ENCODE measurements at regions not wholly inside any gene's neighbourhood (a gene's known extent, or its start where the extent isn't known, plus 50 kb on each side); places are given as distances from the start of the nearest gene placed in this dataset.

DNA sequence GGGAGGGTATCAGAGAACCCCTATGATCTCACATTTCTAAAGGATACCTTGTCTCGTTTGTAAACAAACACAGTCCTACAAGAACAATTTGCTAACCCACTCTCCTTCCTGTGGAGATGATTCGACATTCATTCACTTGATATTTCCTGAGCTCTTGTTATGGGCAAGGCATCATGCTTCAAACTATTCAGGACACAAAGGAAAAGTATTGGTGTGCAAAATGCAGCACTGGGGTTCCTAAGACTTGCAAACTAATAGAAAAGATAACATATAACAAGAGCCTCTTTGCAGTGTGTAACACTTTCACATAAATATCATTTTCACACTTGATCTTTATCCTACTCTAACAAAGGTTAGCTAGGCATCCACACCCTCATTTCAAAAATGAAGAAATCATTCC, 211.5 kb upstream of the BLID start:
- Mint-ChIP-seq H3K4me1 (no peaks in the 10 kb centered on the region), H3K4me3 (no peak overlapping the region), H3K36me3 (ENCODE audit: low read depth) (no peaks in the 10 kb centered on the region), H3K9me3 (no peaks in the 10 kb centered on the region), H3K27me3 (no peaks in the 10 kb centered on the region), H3K27ac (no peak overlapping the region)
- no peak for ATAC-seq (replicated peaks)

DNA sequence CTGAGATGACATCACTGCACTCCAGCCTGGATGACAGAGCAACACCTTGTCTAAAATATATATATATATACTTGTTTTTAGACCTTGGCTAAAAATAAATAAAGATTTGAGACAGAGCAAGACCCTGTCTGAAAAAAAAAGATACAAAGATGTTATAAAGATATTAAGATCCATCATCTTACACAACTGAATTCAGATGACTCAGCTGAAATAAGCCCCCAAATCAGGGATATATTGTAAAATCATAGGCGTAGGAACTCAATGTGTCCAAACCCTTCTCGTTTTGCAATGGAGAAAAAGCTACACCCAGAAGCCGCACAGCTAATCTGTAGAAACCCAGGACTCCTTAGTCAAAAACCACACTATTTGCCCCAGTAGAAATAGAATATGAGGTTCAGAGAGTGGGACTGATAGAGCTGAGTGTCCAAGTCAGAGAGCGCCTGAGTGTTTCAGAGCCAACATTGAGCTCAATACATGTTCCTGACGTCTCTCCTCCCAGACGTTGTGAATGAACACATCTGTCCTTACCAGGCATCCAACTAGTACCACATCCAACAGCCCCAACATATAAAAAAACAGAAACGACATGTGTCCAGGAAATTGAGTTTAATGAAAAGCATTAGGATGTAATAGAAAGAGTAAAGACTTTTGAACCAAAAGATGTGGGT, 207.9 kb upstream of the BLID start:
- no peaks in the 10 kb centered on the region for H3K36me3 Mint-ChIP-seq (ENCODE audit: low read depth)
- H3K4me3 Mint-ChIP-seq: no peak overlapping the region
- no peaks in the 10 kb centered on the region for H3K4me1 Mint-ChIP-seq
- no peaks in the 10 kb centered on the region for H3K27me3 Mint-ChIP-seq
- H3K27ac Mint-ChIP-seq: no peak overlapping the region
- ATAC-seq (replicated peaks): no peak
- no peaks in the 10 kb centered on the region for H3K9me3 Mint-ChIP-seq

DNA sequence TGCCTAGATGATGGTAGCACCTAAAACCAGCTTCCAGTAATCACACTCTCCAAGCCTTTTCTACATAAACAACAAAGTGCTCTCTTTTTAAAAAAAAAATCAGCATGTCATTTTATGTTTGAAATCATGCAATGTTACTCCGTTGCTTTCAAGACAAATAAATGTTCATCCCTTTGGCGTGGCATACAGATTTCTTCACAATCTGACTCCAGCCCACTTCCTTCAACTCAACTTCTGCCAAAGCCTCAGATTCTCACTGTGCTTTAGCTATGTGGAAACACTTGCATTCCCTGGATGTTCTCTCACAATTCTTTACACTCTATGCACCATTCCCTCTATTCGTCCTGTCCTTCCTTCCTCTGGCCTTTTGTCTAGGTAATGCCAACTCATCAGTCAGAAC, 206.3 kb upstream of the BLID start:
- Mint-ChIP-seq H3K36me3 (ENCODE audit: low read depth) (no peaks in the 10 kb centered on the region), H3K4me3 (no peak overlapping the region), H3K9me3 (no peaks in the 10 kb centered on the region), H3K27ac (no peak overlapping the region), H3K27me3 (no peaks in the 10 kb centered on the region), H3K4me1 (no peaks in the 10 kb centered on the region)
- no peak for ATAC-seq (replicated peaks)

DNA sequence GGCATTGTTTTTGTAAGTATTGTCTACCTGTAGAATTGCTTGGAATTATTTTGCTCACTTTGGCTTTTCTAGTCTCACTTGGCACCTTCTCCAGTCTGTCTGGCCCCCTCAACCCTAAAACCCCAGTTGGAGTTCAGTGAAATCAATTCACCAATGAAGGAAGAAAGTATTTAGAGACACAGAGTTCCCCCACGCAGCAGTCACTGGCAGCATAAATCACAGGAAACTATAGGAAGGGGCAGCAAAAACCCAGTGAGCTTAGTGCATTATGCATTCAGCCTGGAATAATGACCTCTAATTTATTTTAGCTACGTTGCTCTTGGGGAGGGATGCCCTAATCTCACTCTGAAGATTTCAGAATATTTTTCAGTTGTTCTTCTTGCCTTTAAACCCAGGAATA, 204.7 kb upstream of the BLID start:
- H3K9me3 Mint-ChIP-seq: no peaks in the 10 kb centered on the region
- no peak for ATAC-seq (replicated peaks)
- no peaks in the 10 kb centered on the region for H3K36me3 Mint-ChIP-seq (ENCODE audit: low read depth)
- H3K27ac Mint-ChIP-seq: no peak overlapping the region
- H3K4me1 Mint-ChIP-seq: no peaks in the 10 kb centered on the region
- H3K4me3 Mint-ChIP-seq: no peak overlapping the region
- H3K27me3 Mint-ChIP-seq: no peaks in the 10 kb centered on the region

DNA sequence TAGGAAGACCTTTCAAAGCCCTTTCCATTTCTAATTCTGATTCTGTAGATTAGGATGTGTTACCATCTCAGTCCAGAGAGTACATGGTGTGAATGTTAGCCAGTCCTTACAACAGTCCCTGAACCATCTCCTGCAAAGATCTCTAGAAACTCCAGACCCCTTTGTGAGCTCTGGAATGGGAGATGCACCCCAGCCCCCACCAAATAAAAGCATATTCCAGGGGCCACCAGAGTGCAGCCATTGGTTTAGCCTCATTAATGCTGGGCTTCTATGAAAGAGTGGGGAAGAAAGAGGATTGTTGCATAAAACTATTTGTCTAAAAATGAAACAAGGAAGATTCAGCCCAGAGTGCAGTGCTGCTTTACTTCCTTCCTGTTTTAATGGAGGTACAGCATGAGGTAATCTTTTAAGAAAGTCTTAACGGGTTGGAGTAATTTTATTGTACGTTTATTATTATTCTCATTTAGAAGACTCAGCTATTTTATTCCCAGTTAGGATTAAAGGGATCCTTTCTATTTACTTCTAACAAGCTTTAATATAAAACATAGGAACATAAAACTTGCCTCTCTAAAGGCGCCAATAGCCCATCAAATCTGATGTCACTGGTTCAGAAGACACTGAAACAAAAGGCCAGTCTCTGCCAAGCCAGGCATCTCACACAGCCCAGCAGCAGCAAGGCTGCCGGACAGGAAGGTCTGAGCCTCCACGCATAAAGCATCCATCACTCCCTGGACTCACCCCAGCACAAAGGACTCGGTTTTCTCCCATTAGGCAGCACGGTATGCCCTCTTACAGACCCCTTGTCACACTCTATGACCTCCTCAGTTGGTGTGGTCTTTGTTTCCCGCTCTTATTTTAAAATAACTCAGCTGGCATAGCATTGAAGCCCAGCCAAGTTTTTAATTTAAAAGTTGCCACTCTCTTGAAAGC, 203.9 kb upstream of the BLID start:
- no peak for ATAC-seq (replicated peaks)
- no peak overlapping the region for H3K4me3 Mint-ChIP-seq
- no peaks in the 10 kb centered on the region for H3K9me3 Mint-ChIP-seq
- H3K27ac Mint-ChIP-seq: no peak overlapping the region
- H3K4me1 Mint-ChIP-seq: no peaks in the 10 kb centered on the region
- no peaks in the 10 kb centered on the region for H3K36me3 Mint-ChIP-seq (ENCODE audit: low read depth)
- no peaks in the 10 kb centered on the region for H3K27me3 Mint-ChIP-seq

DNA sequence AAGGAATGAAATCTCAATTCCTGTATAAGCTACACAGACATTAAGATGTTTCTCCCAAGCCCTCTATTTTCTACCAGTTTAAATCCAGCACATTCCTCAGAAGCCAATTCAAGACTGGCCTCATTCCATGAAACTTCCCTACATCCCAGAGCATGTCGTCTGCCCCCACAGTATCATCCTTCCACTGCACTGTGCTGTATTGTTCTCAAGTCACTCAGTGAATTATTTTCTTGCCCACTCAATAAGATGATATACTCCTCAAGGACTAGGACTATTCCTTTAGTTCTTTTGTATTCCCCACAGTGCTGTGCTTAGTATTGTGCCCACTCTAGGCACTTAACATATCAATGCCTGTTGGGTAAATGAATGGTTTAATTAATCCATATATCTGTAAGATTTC, 203.1 kb upstream of the BLID start:
- ATAC-seq (replicated peaks): no peak
- Mint-ChIP-seq H3K36me3 (ENCODE audit: low read depth) (no peaks in the 10 kb centered on the region), H3K27me3 (peaks cover under 1% of the 10 kb centered on the region), H3K4me3 (no peak overlapping the region), H3K27ac (no peak overlapping the region), H3K4me1 (no peaks in the 10 kb centered on the region), H3K9me3 (no peaks in the 10 kb centered on the region)

DNA sequence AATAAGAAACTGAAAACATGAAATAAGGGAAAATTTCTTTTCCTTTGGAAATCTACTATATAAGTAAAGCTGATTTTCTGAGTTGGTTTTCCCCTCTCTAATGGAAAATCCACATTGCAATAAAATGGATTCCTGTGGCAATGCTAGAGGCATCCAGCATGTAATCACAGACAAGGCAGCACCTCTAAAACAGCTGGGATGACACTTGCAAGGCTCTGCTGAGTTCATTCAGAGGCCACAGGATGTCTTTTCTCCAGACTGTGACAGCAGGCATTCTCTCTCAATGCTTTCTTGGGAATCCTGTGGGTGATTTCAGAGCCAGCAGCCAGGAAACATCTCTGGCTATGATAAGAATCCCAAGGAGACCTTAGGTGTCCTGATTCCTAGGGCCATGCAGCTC, 201.3 kb upstream of the BLID start:
- Mint-ChIP-seq H3K27ac (no peak overlapping the region), H3K4me1 (no peaks in the 10 kb centered on the region), H3K27me3 (peaks cover 4% of the 10 kb centered on the region), H3K36me3 (ENCODE audit: low read depth) (no peaks in the 10 kb centered on the region), H3K9me3 (no peaks in the 10 kb centered on the region), H3K4me3 (no peak overlapping the region)
- ATAC-seq (replicated peaks): no peak

DNA sequence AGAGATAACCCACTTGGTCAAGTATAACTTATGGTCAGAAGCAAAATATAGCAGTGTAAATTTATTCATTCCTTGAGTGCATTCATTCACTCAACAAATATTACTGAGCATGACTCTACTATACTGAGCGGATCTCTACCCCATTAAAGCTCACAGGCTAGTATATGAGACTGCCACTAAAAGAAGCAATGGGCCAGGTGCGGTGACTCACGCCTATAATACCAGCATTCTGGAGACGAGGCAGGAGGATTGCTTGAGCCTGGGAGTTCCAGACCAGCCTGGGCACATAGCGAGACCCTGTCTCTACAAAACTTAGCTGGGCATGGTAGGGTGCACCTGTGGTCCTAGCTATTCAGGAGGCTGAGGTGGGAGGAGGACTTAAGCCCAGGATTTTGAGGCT, 197.6 kb upstream of the BLID start:
- Mint-ChIP-seq H3K4me3 (no peak overlapping the region), H3K4me1 (no peaks in the 10 kb centered on the region), H3K36me3 (ENCODE audit: low read depth) (no peaks in the 10 kb centered on the region)

DNA sequence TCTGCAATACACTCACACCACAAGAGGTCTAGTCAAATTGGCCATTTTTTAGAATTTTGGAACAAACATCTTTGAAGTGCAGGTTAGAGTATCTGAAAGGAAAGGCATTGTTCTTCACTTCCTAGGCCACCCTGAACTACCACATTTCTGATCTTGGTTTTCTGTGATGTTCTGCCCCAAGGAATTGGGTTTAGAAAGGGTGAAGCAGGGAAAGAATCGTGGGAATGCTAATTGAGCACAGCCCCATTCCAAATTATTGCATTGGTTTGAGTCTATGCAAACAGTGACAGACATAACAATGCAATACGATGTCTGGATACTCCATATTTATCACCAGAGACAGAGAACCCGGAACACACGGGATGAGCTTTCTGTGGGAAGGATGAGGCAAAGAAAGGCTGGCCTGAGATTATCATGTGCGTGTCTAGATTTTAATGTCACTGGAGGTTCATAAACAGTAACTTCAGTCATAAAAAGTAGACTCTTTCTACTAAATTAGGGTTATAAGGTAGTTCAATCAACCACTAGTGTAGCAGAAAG, 195.3 kb upstream of the BLID start:
- Mint-ChIP-seq H3K36me3 (ENCODE audit: low read depth) (no peaks in the 10 kb centered on the region), H3K4me3 (no peak overlapping the region), H3K27ac (no peak overlapping the region), H3K9me3 (peaks cover 4% of the 10 kb centered on the region), H3K4me1 (no peaks in the 10 kb centered on the region), H3K27me3 (peaks cover 22% of the 10 kb centered on the region)
- ATAC-seq (replicated peaks): no peak

More for the DNA sequence above, 197.6 kb upstream of the BLID start:
- H3K27ac Mint-ChIP-seq: no peak overlapping the region
- H3K9me3 Mint-ChIP-seq: peaks cover 4% of the 10 kb centered on the region
- H3K27me3 Mint-ChIP-seq: peaks cover 14% of the 10 kb centered on the region
- ATAC-seq (replicated peaks): no peak

DNA sequence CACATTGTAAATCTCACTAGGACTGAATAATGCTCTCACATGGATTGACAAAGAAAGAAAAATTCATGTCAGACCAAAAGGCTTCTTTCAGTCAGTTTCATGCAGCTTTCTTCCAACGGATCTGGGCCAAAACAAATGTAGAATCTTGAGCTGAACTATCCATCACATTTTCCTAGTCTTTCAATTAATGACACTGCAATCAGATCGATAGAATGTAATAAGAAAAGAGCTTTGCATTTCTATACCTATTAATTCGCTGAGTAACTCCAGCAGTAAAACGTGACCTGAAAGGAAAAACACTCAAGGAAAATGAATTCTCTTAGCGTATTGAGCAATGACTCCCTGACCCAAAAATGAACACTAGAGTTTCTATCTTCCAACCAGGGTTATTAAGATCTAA, 194.8 kb upstream of the BLID start:
- Mint-ChIP-seq H3K36me3 (ENCODE audit: low read depth) (no peaks in the 10 kb centered on the region), H3K4me3 (no peak overlapping the region), H3K27me3 (peaks cover 22% of the 10 kb centered on the region), H3K9me3 (peaks cover 4% of the 10 kb centered on the region), H3K27ac (no peak overlapping the region), H3K4me1 (no peaks in the 10 kb centered on the region)
- no peak for ATAC-seq (replicated peaks)

DNA sequence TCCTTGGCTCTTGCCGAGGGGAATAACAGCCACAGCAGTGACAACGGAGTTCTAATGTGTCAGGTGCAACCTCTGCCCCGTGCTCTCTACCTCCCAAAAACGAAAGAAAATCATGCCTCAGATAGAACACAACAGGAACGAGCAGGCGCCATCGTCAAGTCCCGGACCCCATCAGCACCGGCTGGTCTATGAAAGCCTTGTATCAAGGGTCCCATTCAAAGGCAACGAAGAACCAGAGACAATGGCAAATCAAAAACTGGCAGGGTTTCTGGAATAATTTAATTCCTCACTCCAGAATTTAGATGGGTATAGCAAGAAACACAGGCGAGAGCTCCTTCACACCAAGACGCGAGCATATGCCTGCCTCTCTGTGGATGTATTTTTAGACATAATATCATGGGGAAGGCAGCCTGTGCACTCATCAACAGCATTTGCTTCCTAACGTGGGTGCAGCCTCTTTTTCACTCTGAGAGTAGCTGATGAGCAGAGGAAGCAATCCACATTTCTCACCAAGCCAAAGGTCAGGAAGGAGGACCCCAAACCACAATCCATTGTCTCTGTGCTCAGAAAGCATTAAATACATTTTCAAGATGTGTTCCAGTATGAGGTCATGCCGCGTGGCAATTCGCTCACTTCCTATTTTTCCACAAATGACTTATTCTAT, 193.4 kb upstream of the BLID start:
- Mint-ChIP-seq H3K27ac (no peak overlapping the region), H3K36me3 (ENCODE audit: low read depth) (no peaks in the 10 kb centered on the region), H3K9me3 (peaks cover 4% of the 10 kb centered on the region), H3K4me3 (no peak overlapping the region), H3K4me1 (no peaks in the 10 kb centered on the region), H3K27me3 (peaks cover 22% of the 10 kb centered on the region)
- ATAC-seq (replicated peaks): no peak

DNA sequence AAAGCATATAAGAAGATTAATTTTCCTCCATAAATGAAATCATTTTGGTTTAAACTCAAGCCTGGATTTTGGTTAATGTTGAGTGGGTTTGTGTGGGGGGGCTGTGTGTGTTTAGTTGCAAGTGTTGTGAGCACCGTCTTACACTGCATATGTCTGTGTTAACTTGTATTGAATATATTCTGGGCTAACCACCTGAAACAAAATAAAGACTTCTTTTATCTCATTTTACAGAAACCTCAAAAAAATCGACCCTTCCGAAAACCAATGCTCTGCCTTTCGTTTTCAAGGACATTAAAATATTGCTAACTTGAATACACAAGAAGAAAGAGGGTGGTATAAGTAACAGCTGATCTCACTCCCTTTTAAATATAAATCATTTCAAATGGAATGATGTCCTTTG, 192.2 kb upstream of the BLID start:
- ATAC-seq (replicated peaks): no peak
- peaks cover 4% of the 10 kb centered on the region for H3K9me3 Mint-ChIP-seq
- H3K4me3 Mint-ChIP-seq: no peak overlapping the region

DNA sequence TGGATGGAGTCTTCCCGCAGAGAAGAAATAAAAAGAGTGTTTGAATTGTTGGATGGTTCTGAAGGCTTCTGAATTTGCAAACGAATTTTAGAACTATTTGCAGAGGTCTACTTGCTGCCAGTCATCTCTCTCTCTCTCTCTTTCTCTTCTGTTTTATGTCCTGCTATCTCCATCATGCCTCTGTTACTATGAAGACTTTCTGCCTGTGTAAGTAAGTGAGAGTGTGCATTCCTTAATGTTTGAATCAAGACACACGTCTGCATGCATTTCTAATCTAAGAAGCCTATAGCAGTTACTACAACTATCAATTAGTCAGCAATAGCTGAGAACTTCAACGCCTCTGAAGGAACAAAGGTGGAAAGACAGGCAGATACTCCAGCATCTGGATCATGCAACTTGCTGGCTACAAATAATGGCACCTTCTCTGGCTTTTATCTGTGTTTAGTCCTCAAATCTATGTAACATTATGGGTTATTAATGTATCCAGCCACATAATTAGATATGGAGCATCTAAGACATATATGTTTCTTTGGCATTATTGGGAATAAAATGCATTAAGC, 191.5 kb upstream of the BLID start:
- no peak for ATAC-seq (replicated peaks)
- Mint-ChIP-seq H3K36me3 (ENCODE audit: low read depth) (no peaks in the 10 kb centered on the region), H3K27ac (no peak overlapping the region), H3K9me3 (peaks cover 4% of the 10 kb centered on the region), H3K4me3 (no peak overlapping the region), H3K27me3 (peaks cover 18% of the 10 kb centered on the region), H3K4me1 (no peaks in the 10 kb centered on the region)

More for the DNA sequence above, 192.2 kb upstream of the BLID start:
- Mint-ChIP-seq H3K4me1 (no peaks in the 10 kb centered on the region), H3K36me3 (ENCODE audit: low read depth) (no peaks in the 10 kb centered on the region), H3K27ac (no peak overlapping the region), H3K27me3 (peaks cover 18% of the 10 kb centered on the region)

DNA sequence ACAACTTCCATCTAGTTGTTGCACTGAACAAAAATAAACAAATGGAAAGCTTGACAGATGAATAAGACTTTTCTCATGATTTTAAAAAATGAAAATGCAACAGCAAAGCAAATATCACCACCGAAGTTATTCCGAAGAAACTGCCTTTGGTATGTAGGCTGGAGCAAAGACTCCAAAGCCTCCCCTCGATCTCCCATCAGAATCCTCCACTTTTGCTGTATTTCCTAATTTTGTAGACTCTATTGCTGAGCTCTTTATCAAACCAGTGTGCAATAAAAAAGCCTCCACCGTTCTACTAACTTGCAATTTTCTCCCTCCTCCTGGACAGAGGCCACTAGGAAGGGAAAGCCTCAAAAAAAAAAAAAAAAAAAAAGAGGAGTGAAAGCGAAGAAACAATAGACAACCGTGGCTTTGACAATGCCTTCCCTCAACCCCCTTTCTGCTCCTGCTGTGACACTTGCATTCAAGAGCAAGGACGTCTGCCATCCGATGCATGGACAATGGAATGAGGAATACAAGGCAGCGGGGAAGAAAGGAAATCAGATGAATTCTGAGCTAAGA, 190.9 kb upstream of the BLID start:
- Mint-ChIP-seq H3K4me3 (no peak overlapping the region), H3K9me3 (peaks cover 4% of the 10 kb centered on the region), H3K27me3 (peaks cover 18% of the 10 kb centered on the region), H3K27ac (no peak overlapping the region), H3K36me3 (ENCODE audit: low read depth) (no peaks in the 10 kb centered on the region), H3K4me1 (no peaks in the 10 kb centered on the region)
- ATAC-seq (replicated peaks): no peak

All from activated T-helper 17 cell treated with anti-CD3 and anti-CD28 coated beads, Interleukin-2, amount 50 U/mL, for 72 hours (primary cell).